Natural killer cell (primary cell): ENCODE measurements at regions not wholly inside any gene's neighbourhood (a gene's known extent, or its start where the extent isn't known, plus 50 kb on each side); places are given as distances from the start of the nearest gene placed in this dataset.
A peak's percentile ranks its signal among the peaks of the same experiment; 100 is the strongest.
"Not testable (repeated sequence)": the region's sequence is repeated elsewhere in the genome, so short reads cannot be mapped to it uniquely, and the experiment has no call there.

ENCODE experiments used
- ATAC-seq, 3 donors: fragments of 150-1000 bp in 2 of 3; fragments of 200-7000 bp in 1 of 3; cut with Tn5 transposase; 1 replicate in 1 of 3; 2 replicates in 2 of 3; pipeline ENCODE4 v1.10.0; 2021; ENCODE audit warnings: mild to moderate bottlenecking in 2 of 3, moderate library complexity in 2 of 3
- DNase-seq, 2 donors: peaks; one replicate each; pipeline versions ENCODE4 v3.0.0 to v3.0.0-alpha.2; 2013 to 2021; ENCODE audit warnings: mixed read lengths in 1 of 2
- H3K27ac ChIP-seq: one replicate; pipeline ENCODE4 v1.5.1; 2013; ENCODE audit warnings: mild to moderate bottlenecking, low read length
- H3K27me3 ChIP-seq: one replicate; pipeline ENCODE4 v1.6.1; 2013; ENCODE audit warnings: low read length; ENCODE audit not compliant: control insufficient read depth, insufficient read depth
- H3K36me3 ChIP-seq: one replicate; pipeline ENCODE4 v1.6.1; 2013; ENCODE audit warnings: low read length; ENCODE audit not compliant: control insufficient read depth, insufficient read depth
- H3K4me1 ChIP-seq: one replicate; pipeline ENCODE4 v1.6.1; 2013; ENCODE audit warnings: low read length; ENCODE audit not compliant: control insufficient read depth, insufficient read depth
- H3K4me3 ChIP-seq: one replicate; pipeline ENCODE4 v1.5.1; 2013; ENCODE audit warnings: low read length
- H3K9me3 ChIP-seq: one replicate; pipeline ENCODE4 v1.6.1; 2013; ENCODE audit warnings: low read length; ENCODE audit not compliant: control insufficient read depth, insufficient read depth
- H3K27ac Mint-ChIP-seq, 2 donors: one replicate each; pipeline ENCODE4 v1.8.0; 2022; ENCODE audit warnings: mild to moderate bottlenecking in 2 of 2, mixed read lengths in 2 of 2, moderate library complexity in 1 of 2
- H3K27me3 Mint-ChIP-seq, 2 donors: one replicate each; pipeline ENCODE4 v1.8.0; 2022; ENCODE audit warnings: low read depth in 2 of 2, mixed read lengths in 2 of 2
- H3K36me3 Mint-ChIP-seq: one replicate; pipeline ENCODE4 v1.8.0; 2022; ENCODE audit warnings: mixed read lengths
- H3K4me1 Mint-ChIP-seq, 2 donors: one replicate each; pipeline ENCODE4 v1.8.0; 2022; ENCODE audit warnings: mixed read lengths in 2 of 2
- H3K4me3 Mint-ChIP-seq: one replicate; pipeline ENCODE4 v1.8.0; 2022; ENCODE audit warnings: mild to moderate bottlenecking, moderate library complexity, mixed read lengths
- H3K9me3 Mint-ChIP-seq, 2 donors: one replicate each; pipeline ENCODE4 v1.8.0; 2022; ENCODE audit warnings: mixed read lengths in 2 of 2
- CTCF ChIP-seq: fragments of 200-600 bp; IDR thresholded peaks from one replicate; pipeline ENCODE4 v1.8.0; 2022; ENCODE audit warnings: antibody characterized with exemption
- WGBS: methylation state at CpG from one replicate; pipeline ENCODE4 v1.1.7; 2013; ENCODE audit warnings: missing lambda C conversion rate; ENCODE audit not compliant: insufficient coverage; 5-methylcytosine and 5-hydroxymethylcytosine counted together
- intact Hi-C: fragments of 100-400 bp; cut with micrococcal nuclease; formaldehyde crosslinking; loops from one replicate; pipeline ENCODE4 v1.14.2; 2022

DNA sequence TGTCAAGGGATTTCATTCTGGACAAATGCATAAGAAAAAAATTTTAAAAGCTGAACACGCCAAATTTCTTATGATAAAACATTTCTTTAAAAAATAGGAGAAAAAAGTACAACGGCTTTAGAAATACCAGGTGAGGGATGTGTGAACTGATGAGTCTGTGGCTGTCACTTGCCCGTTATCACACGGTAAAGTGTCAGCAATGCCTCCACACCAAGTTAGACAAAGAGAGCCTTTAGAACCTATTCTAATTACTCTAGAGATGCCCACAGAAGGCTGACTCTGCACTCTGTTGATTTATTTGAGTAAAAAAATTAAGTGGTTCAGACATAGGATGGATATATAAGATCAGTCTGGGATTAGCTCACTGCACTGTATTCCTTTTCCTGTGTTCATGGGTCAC lies 523.8 kb downstream of the RNF144A start:
- Mint-ChIP-seq H3K4me3 (peak overlapping the region; percentile 28), H3K36me3 (no peaks in the 10 kb centered on the region), H3K4me1 (peaks cover 64 to 69% of the 10 kb centered on the region in 2 donors), H3K9me3 (no peaks in the 10 kb centered on the region), H3K27me3 (no peaks in the 10 kb centered on the region), H3K27ac (peak overlapping the region; percentile 46 to 96)
- peak overlapping the region; percentile 2 for H3K27ac ChIP-seq
- WGBS: 65% methylated on average over 2 of the region's 4 CpGs
- H3K4me1 ChIP-seq: peaks cover 33% of the 10 kb centered on the region
- H3K27me3 ChIP-seq: no peaks in the 10 kb centered on the region
- intact Hi-C loops: no loop called here
- no peaks in the 10 kb centered on the region for H3K36me3 ChIP-seq
- DNase-seq: peak in 1 of 2 donors; percentile 42
- peak; percentile 64 to 83 (median 74) for ATAC-seq
- H3K4me3 ChIP-seq: no peak overlapping the region
- H3K9me3 ChIP-seq: no peaks in the 10 kb centered on the region
- no peak for TF ChIP-seq CTCF

GRCh38 chr2:7441841-7442240 lies 524.6 kb downstream of the RNF144A start:
- H3K4me3 Mint-ChIP-seq: not testable (repeated sequence)

GRCh38 chr2:7444626-7445025 lies 527.4 kb downstream of the RNF144A start:
- no peaks in the 10 kb centered on the region for H3K36me3 Mint-ChIP-seq
- H3K27ac ChIP-seq: no peak overlapping the region
- ATAC-seq: no peak
- H3K27ac Mint-ChIP-seq: no peak overlapping the region
- H3K4me1 Mint-ChIP-seq: peaks cover 31 to 35% of the 10 kb centered on the region in 2 donors
- H3K9me3 ChIP-seq: no peaks in the 10 kb centered on the region
- no peak overlapping the region for H3K4me3 ChIP-seq
- WGBS: 84% methylated on average over 3 of the region's 4 CpGs
- peak in 1 of 2 donors; percentile 35 for DNase-seq
- no peaks in the 10 kb centered on the region for H3K9me3 Mint-ChIP-seq
- H3K4me3 Mint-ChIP-seq: no peak overlapping the region
- intact Hi-C loops: no loop called here
- no peak for TF ChIP-seq CTCF
- H3K36me3 ChIP-seq: no peaks in the 10 kb centered on the region
- H3K4me1 ChIP-seq: peaks cover 15% of the 10 kb centered on the region
- no peaks in the 10 kb centered on the region for H3K27me3 ChIP-seq
- no peaks in the 10 kb centered on the region for H3K27me3 Mint-ChIP-seq

More at GRCh38 chr2:7441841-7442240, 524.6 kb downstream of the RNF144A start:
- H3K36me3 ChIP-seq, H3K27me3 ChIP-seq, H3K36me3 Mint-ChIP-seq, H3K9me3 Mint-ChIP-seq, H3K27me3 Mint-ChIP-seq, intact Hi-C loops, H3K4me3 ChIP-seq, H3K9me3 ChIP-seq: not testable (repeated sequence)
- H3K27ac Mint-ChIP-seq: peak overlapping the region; percentile 46 to 96
- DNase-seq (peak in 1 of 2 donors; percentile 26), ATAC-seq (peak in 1 of 3 donors; percentile 13)
- peaks cover 55 to 60% of the 10 kb centered on the region in 2 donors for H3K4me1 Mint-ChIP-seq
- peak overlapping the region; percentile 21 for H3K27ac ChIP-seq
- WGBS: 76% methylated on average over 3 of the region's 3 CpGs
- peaks cover 25% of the 10 kb centered on the region for H3K4me1 ChIP-seq

DNA sequence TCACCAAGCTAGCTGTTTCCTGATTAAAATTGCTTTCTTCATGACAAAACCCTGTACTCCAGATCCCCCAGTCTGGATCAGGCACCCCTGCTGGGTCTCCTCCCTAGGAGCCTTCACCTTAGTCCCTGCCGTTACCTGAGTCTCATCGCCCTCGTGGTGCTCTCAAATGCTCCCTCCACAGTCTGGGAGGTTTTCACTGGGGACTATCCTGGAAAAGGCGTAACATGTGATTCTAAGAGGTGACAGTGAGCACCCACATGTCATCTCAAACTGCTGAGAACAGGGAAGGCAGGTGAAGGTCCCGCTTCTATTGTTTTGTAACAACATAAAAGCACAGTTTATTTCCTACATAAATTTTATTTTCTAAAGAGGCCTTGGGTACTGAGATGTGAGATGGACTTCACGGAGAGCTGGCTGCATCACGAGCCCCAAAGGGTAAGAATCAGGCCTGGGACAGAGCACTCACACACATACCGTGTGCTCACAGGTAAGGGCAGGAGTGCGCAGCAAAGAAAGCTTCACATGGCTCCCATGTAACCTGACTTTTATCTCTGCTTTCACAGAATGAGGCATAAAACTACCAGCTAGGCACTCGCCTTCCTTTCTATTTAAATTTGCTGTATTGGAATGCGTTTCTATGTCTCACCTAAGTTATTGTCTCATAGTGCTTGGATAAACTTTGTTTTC lies 531.5 kb downstream of the RNF144A start:
- TF ChIP-seq CTCF: no peak
- H3K27ac ChIP-seq: no peak overlapping the region
- H3K27ac Mint-ChIP-seq: peak overlapping the region in 1 of 2 donors; percentile 14

More for the DNA sequence above, 531.5 kb downstream of the RNF144A start:
- Histone ChIP-seq H3K36me3 (no peaks in the 10 kb centered on the region), H3K27me3 (no peaks in the 10 kb centered on the region), H3K4me3 (no peak overlapping the region), H3K4me1 (peaks cover 32% of the 10 kb centered on the region), H3K9me3 (no peaks in the 10 kb centered on the region)
- 98% methylated on average over 10 of the region's 11 CpGs for WGBS
- DNase-seq: no peak
- peaks cover 32 to 33% of the 10 kb centered on the region in 2 donors for H3K4me1 Mint-ChIP-seq
- intact Hi-C loops: no loop called here
- no peak for ATAC-seq
- no peak overlapping the region for H3K4me3 Mint-ChIP-seq
- H3K9me3 Mint-ChIP-seq: no peaks in the 10 kb centered on the region
- H3K27me3 Mint-ChIP-seq: no peaks in the 10 kb centered on the region
- H3K36me3 Mint-ChIP-seq: no peaks in the 10 kb centered on the region
